HEK293 (cell line): ENCODE measurements at regions not wholly inside any gene's neighbourhood (a gene's known extent, or its start where the extent isn't known, plus 50 kb on each side); places are given as distances from the start of the nearest gene placed in this dataset.

ENCODE experiments used
- CTCF ChIA-PET: fragments of 350-600 bp; formaldehyde crosslinking; extraction: SDS; loops from one replicate; lab custom pipeline; 2021; ENCODE audit warnings: antibody characterized with exemption; lab: Yijun Ruan, JAX
- POLR2A ChIA-PET: fragments of 300-600 bp; formaldehyde crosslinking; extraction: SDS; loops from one replicate; lab custom pipeline; 2020; ENCODE audit warnings: antibody characterized with exemption, inconsistent platforms; lab: Yijun Ruan, JAX
- H3K27ac ChIP-seq: fragments of 200-500 bp; sonication (Bioruptor generic); 2 replicates; pipeline ENCODE4 v1.5.1; 2014; ENCODE audit warnings: low read depth, low read length, control low read depth, inconsistent platforms; ENCODE audit errors: extremely low read depth
- H3K36me3 ChIP-seq, 2 experiments: fragments of 200-500 bp in 1 of 2; sonication (Bioruptor generic) in 1 of 2; 1 replicate in 1 of 2; 2 replicates in 1 of 2; pipeline ENCODE4 v1.5.1; 2014 to 2017; ENCODE audit warnings: inconsistent platforms in 2 of 2, low read length in 2 of 2; ENCODE audit not compliant: control insufficient read depth in 2 of 2, insufficient read depth in 1 of 2
- H3K4me1 ChIP-seq: fragments of 200-500 bp; sonication (Bioruptor generic); 2 replicates; pipeline ENCODE4 v1.5.1; 2014; ENCODE audit warnings: mild to moderate bottlenecking, low read length, inconsistent platforms; ENCODE audit not compliant: control insufficient read depth, insufficient read depth
- H3K4me3 ChIP-seq: 2 replicates; pipeline ENCODE4 v1.5.1; 2011; ENCODE audit warnings: low read depth, mild to moderate bottlenecking, control low read depth, low read length, moderate library complexity
- H3K9me3 ChIP-seq: fragments of 200-500 bp; sonication (Bioruptor generic); 2 replicates; pipeline ENCODE4 v1.5.1; 2014; ENCODE audit warnings: low read depth, low read length, inconsistent platforms; ENCODE audit not compliant: control insufficient read depth, insufficient read depth
- BCL6B ChIP-seq: fragments of 450-650 bp; formaldehyde crosslinking; IDR thresholded peaks from 2 replicates; pipeline ENCODE4 v1.5.1; 2017; ENCODE audit warnings: missing biosample characterization, missing genetic modification characterization
- CTCF ChIP-seq: fragments of 450-650 bp; formaldehyde crosslinking; IDR thresholded peaks from 2 replicates; pipeline ENCODE4 v1.5.1; 2016; ENCODE audit warnings: missing biosample characterization, missing genetic modification characterization
- FEZF1 ChIP-seq: fragments of 450-650 bp; formaldehyde crosslinking; IDR thresholded peaks from 2 replicates; pipeline ENCODE4 v1.5.1; 2016; ENCODE audit warnings: missing biosample characterization, missing genetic modification characterization
- PRDM1 ChIP-seq: fragments of 450-650 bp; formaldehyde crosslinking; IDR thresholded peaks from 2 replicates; pipeline ENCODE4; 2016; ENCODE audit warnings: missing biosample characterization, missing genetic modification characterization
- SALL2 ChIP-seq: fragments of 450-650 bp; formaldehyde crosslinking; IDR thresholded peaks from 2 replicates; pipeline ENCODE4 v1.5.0; 2017; ENCODE audit warnings: missing biosample characterization, mild to moderate bottlenecking, missing genetic modification characterization, borderline replicate concordance
- SCRT1 ChIP-seq: fragments of 450-650 bp; formaldehyde crosslinking; IDR thresholded peaks from 2 replicates; pipeline ENCODE4 v1.5.1; 2016; ENCODE audit warnings: missing biosample characterization, missing genetic modification characterization, borderline replicate concordance
- ZBTB49 ChIP-seq: fragments of 450-650 bp; formaldehyde crosslinking; IDR thresholded peaks from 2 replicates; pipeline ENCODE4 v1.5.1; 2016; ENCODE audit warnings: missing biosample characterization, missing genetic modification characterization, low read depth
- ZNF26 ChIP-seq: fragments of 450-650 bp; formaldehyde crosslinking; IDR thresholded peaks from 2 replicates; pipeline ENCODE4 v1.5.1; 2016; ENCODE audit warnings: missing biosample characterization, missing genetic modification characterization
- ZNF335 ChIP-seq: fragments of 450-650 bp; formaldehyde crosslinking; conservative IDR thresholded peaks from 2 replicates; pipeline ENCODE4 v1.5.1; 2016; ENCODE audit warnings: missing biosample characterization, missing genetic modification characterization
- ZNF341 ChIP-seq: fragments of 450-650 bp; formaldehyde crosslinking; IDR thresholded peaks from 2 replicates; pipeline ENCODE4; 2016; ENCODE audit warnings: low read depth, missing biosample characterization, missing genetic modification characterization
- ZNF362 ChIP-seq: fragments of 450-650 bp; formaldehyde crosslinking; IDR thresholded peaks from 2 replicates; pipeline ENCODE4 v1.5.1; 2016; ENCODE audit warnings: missing biosample characterization, missing genetic modification characterization
- ZNF473 ChIP-seq: fragments of 450-650 bp; formaldehyde crosslinking; IDR thresholded peaks from 2 replicates; pipeline ENCODE4 v1.5.1; 2017; ENCODE audit warnings: missing biosample characterization, missing genetic modification characterization
- ZNF677 ChIP-seq: fragments of 450-650 bp; IDR thresholded peaks from 2 replicates; pipeline ENCODE4 v1.5.0; 2018; ENCODE audit warnings: missing biosample characterization, mild to moderate bottlenecking, missing genetic modification characterization, moderate library complexity
- ZSCAN23 ChIP-seq: fragments of 450-650 bp; formaldehyde crosslinking; IDR thresholded peaks from 2 replicates; pipeline ENCODE4 v1.5.1; 2016; ENCODE audit warnings: missing biosample characterization, missing genetic modification characterization

- no peak for TF ChIP-seq SALL2
- TF ChIP-seq ZNF26 = no peak
- TF ChIP-seq ZBTB49 (tag by site-specific recombination) = no peak
- TF ChIP-seq ZNF335 = no peak
- no peak for TF ChIP-seq ZNF341 (tag by site-specific recombination)
- no peak for TF ChIP-seq BCL6B (tag by site-specific recombination)
- TF ChIP-seq, all 188 proteins: peak for 0
Measured at GRCh38 chr13:75947448-75947847, 311.3 kb downstream of the LMO7 start (continued).

GRCh38 chr13:75946536-75947284, 310.6 kb downstream of the LMO7 start:
- ChIA-PET POLR2A (no interaction called here), CTCF (interaction anchor here (0.6 to 1.2 kb wide), 2 partner anchors 57 to 72 kb away, joined by 3 read pairs; no protein-coding TSS in a partner anchor)

More at GRCh38 chr13:75946536-75947284, 310.6 kb downstream of the LMO7 start:
- no peak overlapping the region for H3K4me3 ChIP-seq
- no peaks in the 10 kb centered on the region for H3K36me3 ChIP-seq
- H3K9me3 ChIP-seq = no peaks in the 10 kb centered on the region
- no peak overlapping the region for H3K27ac ChIP-seq
- no peak for TF ChIP-seq PRDM1 (tag by site-specific recombination)
- no peak for TF ChIP-seq SCRT1 (tag by site-specific recombination)
- no peak for TF ChIP-seq CTCF (tag by site-specific recombination)
- no peak for TF ChIP-seq ZNF677 (tag by site-specific recombination)
- TF ChIP-seq ZNF473 (tag by site-specific recombination) = no peak
- no peak for TF ChIP-seq ZNF362
- no peak for TF ChIP-seq FEZF1
- TF ChIP-seq ZSCAN23 (tag by site-specific recombination) = no peak
- H3K4me1 ChIP-seq = no peaks in the 10 kb centered on the region
